ENCODE measurements at regions not wholly inside any gene's neighbourhood (a gene's known extent, or its start where the extent isn't known, plus 50 kb on each side); places are given as distances from the start of the nearest gene placed in this dataset.

- intact Hi-C loops (cut with DNase I) = no loop called here
- TF ChIP-seq CTCF (IDR thresholded peaks at IDR 0.05) = no peak
- TF ChIP-seq POLR2A (IDR thresholded peaks at IDR 0.05) = no peak
- WGBS, 2 donors = 95 to 97% methylated on average over 4 of the region's 4 CpGs
Measured at GRCh38 chrX:45309096-45309495, 108.4 kb upstream of the DIPK2B start.

GRCh38 chrX:45306794-45307193, 106.1 kb upstream of the DIPK2B start:
- Histone ChIP-seq H3K4me1 (peaks cover 0 to 1% of the 10 kb centered on the region in 2 donors), H3K4me3 (replicated peaks in 1 of 3) (no peak overlapping the region), H3K27ac (no peak overlapping the region), H3K36me3 (no peaks in the 10 kb centered on the region), H3K27me3 (no peaks in the 10 kb centered on the region), H3K9me3 (no peaks in the 10 kb centered on the region)
- no peak for DNase-seq
- intact Hi-C loops (cut with DNase I) = no loop called here
- 62 to 84% methylated on average over 1 of the region's 1 CpG for WGBS, 2 donors
- TF ChIP-seq CTCF (IDR thresholded peaks at IDR 0.05) (no peak), POLR2A (IDR thresholded peaks at IDR 0.05) (no peak)

More at GRCh38 chrX:45309096-45309495, 108.4 kb upstream of the DIPK2B start:
- Histone ChIP-seq H3K4me3 (replicated peaks in 1 of 3) (no peak overlapping the region), H3K27me3 (no peaks in the 10 kb centered on the region), H3K36me3 (no peaks in the 10 kb centered on the region), H3K27ac (no peak overlapping the region), H3K9me3 (no peaks in the 10 kb centered on the region), H3K4me1 (no peaks in the 10 kb centered on the region)
- DNase-seq = no peak

- DNase-seq = no peak
- H3K4me1 ChIP-seq = peaks cover 0 to 4% of the 10 kb centered on the region in 2 donors
- no peaks in the 10 kb centered on the region for H3K27me3 ChIP-seq
- no peaks in the 10 kb centered on the region for H3K9me3 ChIP-seq
- intact Hi-C loops (cut with DNase I) = no loop called here
- 94 to 100% methylated on average over 2 of the region's 2 CpGs for WGBS, 2 donors
- no peak overlapping the region for H3K4me3 ChIP-seq (replicated peaks in 1 of 3)
- no peaks in the 10 kb centered on the region for H3K36me3 ChIP-seq
- H3K27ac ChIP-seq = no peak overlapping the region
- TF ChIP-seq POLR2A (IDR thresholded peaks at IDR 0.05) = no peak
- TF ChIP-seq CTCF (IDR thresholded peaks at IDR 0.05) = no peak
Measured at GRCh38 chrX:45300638-45301037, 100.0 kb upstream of the DIPK2B start.

- Histone ChIP-seq H3K9me3 (no peaks in the 10 kb centered on the region), H3K27me3 (no peaks in the 10 kb centered on the region), H3K4me3 (replicated peaks in 1 of 3) (no peak overlapping the region), H3K36me3 (no peaks in the 10 kb centered on the region), H3K27ac (no peak overlapping the region), H3K4me1 (no peaks in the 10 kb centered on the region)
- WGBS, 2 donors = 28 to 30% methylated on average over 3 of the region's 3 CpGs
- peak; percentile 6 to 7 for DNase-seq
- no peak for TF ChIP-seq CTCF (IDR thresholded peaks at IDR 0.05)
- TF ChIP-seq POLR2A (IDR thresholded peaks at IDR 0.05) = no peak
- intact Hi-C loops (cut with DNase I) = no loop called here
Measured at GRCh38 chrX:45295259-45295986, 94.7 kb upstream of the DIPK2B start.

- H3K4me3 ChIP-seq (replicated peaks in 1 of 3) = no peak overlapping the region
- H3K36me3 ChIP-seq = no peaks in the 10 kb centered on the region
- H3K4me1 ChIP-seq = no peaks in the 10 kb centered on the region
- intact Hi-C loops (cut with DNase I) = no loop called here
- no peaks in the 10 kb centered on the region for H3K9me3 ChIP-seq
- no peak overlapping the region for H3K27ac ChIP-seq
- no peaks in the 10 kb centered on the region for H3K27me3 ChIP-seq
- 52 to 67% methylated on average over 1 of the region's 1 CpG for WGBS, 2 donors
- DNase-seq = no peak
- TF ChIP-seq POLR2A (IDR thresholded peaks at IDR 0.05) (no peak), CTCF (IDR thresholded peaks at IDR 0.05) (no peak)
Measured at GRCh38 chrX:45274576-45274975, 73.9 kb upstream of the DIPK2B start.

All from thyroid gland (tissue), 4 donors.